HG03064 (cell line): ENCODE measurements at regions not wholly inside any gene's neighbourhood (a gene's known extent, or its start where the extent isn't known, plus 50 kb on each side); places are given as distances from the start of the nearest gene placed in this dataset.
A peak's percentile ranks its signal among the peaks of the same experiment; 100 is the strongest.

Source experiments
- ATAC-seq: cut with Tn5 transposase; IDR thresholded peaks from one replicate; pipeline ENCODE4 v1.9.1; 2021; ENCODE audit warnings: low read depth; ENCODE audit not compliant: unreplicated experiment

GRCh38 chr13:52975969-52976368 is 52.6 kb upstream of the OLFM4 start:
- ATAC-seq, result no peak

- ATAC-seq, result no peak
These were observed 53.5 kb upstream of the OLFM4 start for GRCh38 chr13:52975161-52975560.

GRCh38 chr13:52974711-52975110 is 53.9 kb upstream of the OLFM4 start:
- no peak for ATAC-seq

DNA sequence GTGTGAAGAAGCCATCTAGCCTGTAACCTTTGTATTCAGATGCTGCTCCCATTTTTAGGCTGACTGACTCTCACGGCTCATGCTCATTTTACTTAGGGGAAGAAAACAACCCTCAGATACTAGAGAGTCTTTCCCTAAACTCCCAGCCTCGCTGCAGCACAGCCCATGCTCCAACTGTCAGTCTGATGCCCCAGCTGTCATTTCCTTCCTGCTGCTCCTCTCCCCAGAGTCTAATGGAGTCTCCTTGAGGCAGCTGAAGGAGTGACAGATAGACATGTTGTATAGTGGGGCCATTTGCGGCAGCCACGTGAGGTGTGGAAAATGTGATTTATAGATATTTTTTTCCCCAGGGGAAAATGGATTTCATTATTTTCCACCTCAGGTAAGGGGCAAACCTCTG is 59.2 kb upstream of the OLFM4 start:
- no peak for ATAC-seq

- peak; percentile 95 for ATAC-seq
These were observed 60.4 kb upstream of the OLFM4 start for GRCh38 chr13:52968074-52968700.

GRCh38 chr13:52961987-52962386 is 66.6 kb upstream of the OLFM4 start:
- ATAC-seq, result no peak

GRCh38 chr13:52961256-52961910 is 67.2 kb upstream of the OLFM4 start:
- ATAC-seq, result no peak

DNA sequence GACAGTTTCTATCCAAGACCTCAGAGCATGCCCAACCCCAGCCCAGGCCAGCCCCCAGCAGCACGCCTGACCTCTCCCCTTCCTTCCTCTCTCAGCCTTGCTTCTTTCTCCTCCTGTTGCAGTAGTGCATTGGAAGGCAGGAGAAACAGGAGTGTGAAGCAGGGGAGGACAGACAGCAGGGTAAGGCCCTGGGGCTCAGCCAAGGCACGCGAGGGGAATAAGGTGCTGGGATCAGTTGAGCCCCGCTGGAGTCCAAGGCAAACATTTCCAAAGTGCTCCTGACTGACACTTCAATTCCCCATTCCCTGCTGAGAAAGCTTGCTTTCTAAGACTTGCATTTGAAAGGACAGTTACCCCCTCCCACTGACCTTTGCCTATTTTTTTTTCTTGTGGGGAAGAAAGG is 73.1 kb upstream of the OLFM4 start:
- ATAC-seq, result no peak

GRCh38 chr13:52954838-52955237 is 73.8 kb upstream of the OLFM4 start:
- no peak for ATAC-seq

DNA sequence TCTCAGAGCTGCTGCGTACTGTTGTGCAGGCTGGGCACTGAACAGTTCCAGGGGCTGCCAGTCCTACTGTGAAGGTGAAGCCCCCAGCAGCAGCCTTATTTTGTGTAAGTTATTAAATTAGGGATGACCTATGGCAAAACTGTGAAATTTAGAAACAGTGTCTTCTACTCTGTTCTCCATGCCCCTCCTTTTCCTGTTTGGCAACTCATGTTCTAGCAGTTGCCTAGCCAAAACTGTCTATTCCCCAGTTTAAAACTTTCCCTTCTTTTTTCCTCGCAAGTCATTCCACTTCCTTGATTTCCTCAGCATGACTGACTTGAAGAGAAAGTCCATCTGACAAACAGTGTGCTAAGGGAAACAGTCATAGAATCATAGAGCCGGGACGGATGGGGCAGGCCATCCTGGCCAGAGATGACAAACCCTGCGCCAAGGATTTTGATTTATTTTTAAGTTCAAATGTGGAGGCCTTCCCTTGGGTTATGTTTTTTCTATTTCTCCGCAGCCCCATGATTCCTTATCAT is 78.1 kb upstream of the OLFM4 start:
- ATAC-seq, result no peak

- no peak for ATAC-seq
These were observed 78.9 kb upstream of the OLFM4 start for GRCh38 chr13:52949742-52950141.

DNA sequence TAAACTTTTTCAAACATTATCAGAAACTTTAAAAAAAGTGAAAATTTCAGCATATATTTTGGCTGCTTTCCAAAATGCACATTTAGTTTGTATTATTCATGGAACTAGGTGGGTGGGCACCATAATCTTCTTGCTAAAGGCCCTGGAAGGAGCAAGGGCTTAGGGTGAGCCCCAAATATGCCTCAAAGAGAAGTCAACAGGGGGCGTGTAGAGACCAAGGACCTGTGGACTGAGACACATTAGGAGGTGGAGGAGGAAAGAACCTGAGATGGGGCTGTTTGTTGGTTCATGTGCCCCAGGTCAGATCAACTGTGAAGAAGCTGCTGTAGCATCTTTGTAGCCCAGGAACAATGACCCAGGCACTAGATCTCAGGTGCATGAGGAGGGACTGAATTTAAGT is 79.6 kb upstream of the OLFM4 start:
- ATAC-seq, result no peak

DNA sequence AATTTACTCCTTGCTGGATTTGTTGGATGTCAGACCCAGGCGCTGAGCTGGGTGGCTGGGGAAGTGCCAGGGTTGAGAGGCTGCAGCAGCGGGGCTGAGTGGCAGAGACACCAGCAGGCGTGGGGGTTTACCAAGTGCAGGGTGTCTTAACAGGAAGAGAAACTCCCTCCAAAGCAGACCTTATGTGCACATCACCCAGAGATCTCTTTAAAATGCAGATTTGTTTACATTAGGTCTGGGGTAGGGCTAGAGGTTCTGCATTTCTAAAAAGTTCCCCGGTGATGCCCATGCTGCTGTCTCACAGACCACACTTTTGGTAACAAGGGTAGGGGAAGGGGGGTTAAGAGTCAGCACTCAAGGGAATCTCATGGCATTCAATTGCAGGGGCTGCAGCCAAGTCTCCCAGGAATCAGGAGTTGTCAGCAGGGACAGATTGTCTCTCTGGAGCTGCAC is 80.7 kb upstream of the OLFM4 start:
- ATAC-seq, result no peak

DNA sequence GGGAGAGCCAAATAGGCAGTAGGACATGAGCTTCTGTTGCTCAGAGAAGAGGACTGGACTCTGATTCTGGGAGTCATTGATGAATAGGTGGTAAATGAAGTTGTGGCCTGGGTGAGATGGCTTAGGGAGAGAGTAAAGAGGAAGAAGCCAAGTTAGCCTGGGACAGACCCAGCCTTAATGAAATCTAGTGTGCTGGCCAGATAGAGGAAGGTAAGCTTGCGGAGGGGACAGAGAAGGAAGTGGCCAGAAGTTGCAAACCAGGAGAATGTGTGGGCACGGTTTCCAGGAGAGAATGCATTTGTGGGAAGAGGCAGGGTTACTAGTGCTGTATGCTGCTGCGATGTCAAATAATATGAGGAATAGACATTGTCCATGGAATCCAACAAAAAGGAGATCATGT is 83.3 kb upstream of the OLFM4 start:
- no peak for ATAC-seq

GRCh38 chr13:52944697-52945096 is 83.9 kb upstream of the OLFM4 start:
- ATAC-seq, result no peak

DNA sequence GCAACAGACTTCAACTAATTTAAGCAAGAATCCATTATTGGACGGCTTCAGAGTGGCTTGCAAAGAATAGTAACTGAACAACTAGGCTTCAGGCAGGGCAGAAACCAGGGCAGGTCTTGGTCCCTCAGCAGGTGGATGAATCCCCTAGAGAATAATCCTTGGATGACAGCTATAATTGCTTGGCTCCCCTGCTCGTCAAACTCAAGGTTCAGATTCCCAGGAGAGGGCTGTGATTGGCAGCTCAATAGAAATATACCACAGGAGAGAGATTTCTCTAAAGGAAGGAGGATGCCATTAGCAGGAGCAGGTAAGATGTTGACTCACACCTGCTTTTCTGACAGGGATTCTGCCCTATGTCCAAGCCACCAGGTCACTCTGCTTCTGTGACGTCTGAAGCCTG is 89.6 kb upstream of the PCDH8 start:
- ATAC-seq, result no peak

- no peak for ATAC-seq
These were observed 88.4 kb upstream of the PCDH8 start for GRCh38 chr13:52936806-52937205.

- no peak for ATAC-seq
These were observed 85.8 kb upstream of the PCDH8 start for GRCh38 chr13:52934258-52934657.

DNA sequence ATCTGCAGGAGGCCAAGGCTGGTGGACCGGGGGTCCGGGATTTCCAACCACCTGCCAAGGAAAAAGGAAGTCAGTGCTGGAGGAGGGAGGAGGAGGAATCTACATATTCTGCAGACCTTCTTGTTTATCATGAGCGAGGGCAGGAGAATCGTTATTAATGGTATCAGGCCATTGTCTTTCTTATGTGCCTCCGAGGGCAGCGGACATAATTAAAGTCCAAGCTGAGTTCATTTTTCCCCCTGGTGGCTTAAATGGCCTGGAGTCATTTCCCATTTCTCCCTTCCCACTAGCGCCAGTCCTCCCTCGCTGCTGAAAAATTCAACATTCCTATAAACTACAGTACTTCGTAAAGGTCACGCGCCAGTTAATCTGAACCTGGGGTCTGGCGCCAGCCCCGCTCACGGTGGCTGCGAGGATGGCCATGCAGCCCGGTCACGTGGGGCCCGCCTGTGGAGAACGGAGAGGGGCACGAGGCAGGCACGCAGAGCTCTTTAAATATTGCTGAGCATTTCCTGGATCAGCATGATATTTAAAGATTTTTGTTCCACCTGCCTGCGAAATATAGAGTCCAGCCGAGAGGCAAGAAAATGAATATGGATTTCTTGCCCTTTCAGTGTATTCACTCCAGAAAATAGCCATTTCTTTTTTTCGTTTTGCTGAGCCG is 85.2 kb upstream of the PCDH8 start:
- ATAC-seq, result no peak

GRCh38 chr13:52933099-52933498 is 84.7 kb upstream of the PCDH8 start:
- ATAC-seq, result no peak

- no peak for ATAC-seq
These were observed 84.2 kb upstream of the PCDH8 start for GRCh38 chr13:52932649-52933048.
